Adrenal gland (tissue), 5 donors: ENCODE measurements at regions not wholly inside any gene's neighbourhood (a gene's known extent, or its start where the extent isn't known, plus 50 kb on each side); places are given as distances from the start of the nearest gene placed in this dataset.

ENCODE experiments used
- POLR2A ChIP-seq, 2 donors: fragments of 450-650 bp; IDR thresholded peaks; one replicate each; pipeline ENCODE4 v1.6.1; 2017; ENCODE audit warnings: antibody characterized with exemption in 2 of 2, mild to moderate bottlenecking in 2 of 2, moderate library complexity in 1 of 2
- TF ChIP-seq, protein P1 (sequence below), 6 experiments: fragments of 450-650 bp in 4 of 6; fragments of 200-600 bp in 2 of 6; sonication (generic) in 1 of 6; IDR thresholded peaks; 1 replicate in 5 of 6; 2 replicates in 1 of 6; pipeline versions ENCODE4 v1.5.1 to v1.8.0; 2016 to 2021; ENCODE audit warnings: antibody characterized with exemption in 6 of 6, mild to moderate bottlenecking in 2 of 6, moderate library complexity in 1 of 6
- donor health status: DM: no; HTN: no; CAD: no.

DNA sequence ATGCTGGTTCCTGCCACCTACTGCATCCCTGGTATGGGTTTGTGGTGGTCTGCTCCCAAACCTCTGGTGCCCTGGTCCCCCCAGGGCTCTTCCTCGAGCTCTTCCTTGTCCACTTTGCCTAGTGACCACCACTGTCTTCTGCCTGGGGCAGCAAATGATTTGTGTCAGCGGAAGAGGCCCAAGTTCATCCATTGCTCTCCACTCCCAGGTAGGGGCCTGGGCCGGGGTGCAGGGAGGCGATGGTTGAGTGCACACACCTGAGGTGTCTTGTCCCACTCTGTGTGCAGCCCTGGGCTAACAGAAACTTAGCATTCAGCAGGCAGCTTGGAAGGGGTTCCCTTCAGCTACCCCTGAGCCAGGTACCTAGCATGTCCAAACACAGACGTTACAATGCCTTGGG lies 75.6 kb upstream of the SOX3 start:
- no peak for TF ChIP-seq POLR2A (IDR thresholded peaks at IDR 0.05)
- TF ChIP-seq, protein P1, sequence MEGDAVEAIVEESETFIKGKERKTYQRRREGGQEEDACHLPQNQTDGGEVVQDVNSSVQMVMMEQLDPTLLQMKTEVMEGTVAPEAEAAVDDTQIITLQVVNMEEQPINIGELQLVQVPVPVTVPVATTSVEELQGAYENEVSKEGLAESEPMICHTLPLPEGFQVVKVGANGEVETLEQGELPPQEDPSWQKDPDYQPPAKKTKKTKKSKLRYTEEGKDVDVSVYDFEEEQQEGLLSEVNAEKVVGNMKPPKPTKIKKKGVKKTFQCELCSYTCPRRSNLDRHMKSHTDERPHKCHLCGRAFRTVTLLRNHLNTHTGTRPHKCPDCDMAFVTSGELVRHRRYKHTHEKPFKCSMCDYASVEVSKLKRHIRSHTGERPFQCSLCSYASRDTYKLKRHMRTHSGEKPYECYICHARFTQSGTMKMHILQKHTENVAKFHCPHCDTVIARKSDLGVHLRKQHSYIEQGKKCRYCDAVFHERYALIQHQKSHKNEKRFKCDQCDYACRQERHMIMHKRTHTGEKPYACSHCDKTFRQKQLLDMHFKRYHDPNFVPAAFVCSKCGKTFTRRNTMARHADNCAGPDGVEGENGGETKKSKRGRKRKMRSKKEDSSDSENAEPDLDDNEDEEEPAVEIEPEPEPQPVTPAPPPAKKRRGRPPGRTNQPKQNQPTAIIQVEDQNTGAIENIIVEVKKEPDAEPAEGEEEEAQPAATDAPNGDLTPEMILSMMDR (IDR thresholded peaks at IDR 0.05) = no peak
